ENCODE measurements at regions not wholly inside any gene's neighbourhood (a gene's known extent, or its start where the extent isn't known, plus 50 kb on each side); places are given as distances from the start of the nearest gene placed in this dataset.

DNA sequence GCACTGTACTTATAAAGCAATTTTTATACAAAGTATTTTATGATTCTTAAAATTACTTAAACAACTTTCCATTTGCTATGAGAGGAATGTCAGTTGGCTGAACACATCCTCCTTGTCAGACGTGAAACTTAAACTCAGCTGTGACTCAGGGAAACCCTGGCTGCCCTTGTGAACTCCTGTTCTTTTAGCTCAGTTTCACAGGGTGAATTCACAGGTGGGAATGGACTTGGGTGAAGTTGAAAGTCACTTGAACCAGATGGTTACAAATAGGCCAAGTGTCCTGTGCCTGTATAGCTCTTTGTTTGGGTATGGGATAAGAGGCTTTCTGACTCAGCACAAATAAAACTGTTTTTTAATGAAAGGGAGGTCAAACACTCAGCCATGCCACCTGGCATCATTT, 67.4 kb upstream of the FAM47B start:
- TF ChIP-seq, protein P1, sequence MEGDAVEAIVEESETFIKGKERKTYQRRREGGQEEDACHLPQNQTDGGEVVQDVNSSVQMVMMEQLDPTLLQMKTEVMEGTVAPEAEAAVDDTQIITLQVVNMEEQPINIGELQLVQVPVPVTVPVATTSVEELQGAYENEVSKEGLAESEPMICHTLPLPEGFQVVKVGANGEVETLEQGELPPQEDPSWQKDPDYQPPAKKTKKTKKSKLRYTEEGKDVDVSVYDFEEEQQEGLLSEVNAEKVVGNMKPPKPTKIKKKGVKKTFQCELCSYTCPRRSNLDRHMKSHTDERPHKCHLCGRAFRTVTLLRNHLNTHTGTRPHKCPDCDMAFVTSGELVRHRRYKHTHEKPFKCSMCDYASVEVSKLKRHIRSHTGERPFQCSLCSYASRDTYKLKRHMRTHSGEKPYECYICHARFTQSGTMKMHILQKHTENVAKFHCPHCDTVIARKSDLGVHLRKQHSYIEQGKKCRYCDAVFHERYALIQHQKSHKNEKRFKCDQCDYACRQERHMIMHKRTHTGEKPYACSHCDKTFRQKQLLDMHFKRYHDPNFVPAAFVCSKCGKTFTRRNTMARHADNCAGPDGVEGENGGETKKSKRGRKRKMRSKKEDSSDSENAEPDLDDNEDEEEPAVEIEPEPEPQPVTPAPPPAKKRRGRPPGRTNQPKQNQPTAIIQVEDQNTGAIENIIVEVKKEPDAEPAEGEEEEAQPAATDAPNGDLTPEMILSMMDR (IDR thresholded peaks at IDR 0.05), result no peak
- no peak for TF ChIP-seq POLR2A (IDR thresholded peaks at IDR 0.05)
- intact Hi-C loops (cut with DNase I; ENCODE audit: low total_unique reads), result no loop called here
- 45 to 50% methylated on average over 1 of the region's 1 CpG for WGBS, 2 donors
- no peak overlapping the region for H3K4me3 ChIP-seq (ENCODE audit: low read depth, poor library complexity, severe bottlenecking)
- DNase-seq (ENCODE audit: low spot score in 2 of 2), result no peak

DNA sequence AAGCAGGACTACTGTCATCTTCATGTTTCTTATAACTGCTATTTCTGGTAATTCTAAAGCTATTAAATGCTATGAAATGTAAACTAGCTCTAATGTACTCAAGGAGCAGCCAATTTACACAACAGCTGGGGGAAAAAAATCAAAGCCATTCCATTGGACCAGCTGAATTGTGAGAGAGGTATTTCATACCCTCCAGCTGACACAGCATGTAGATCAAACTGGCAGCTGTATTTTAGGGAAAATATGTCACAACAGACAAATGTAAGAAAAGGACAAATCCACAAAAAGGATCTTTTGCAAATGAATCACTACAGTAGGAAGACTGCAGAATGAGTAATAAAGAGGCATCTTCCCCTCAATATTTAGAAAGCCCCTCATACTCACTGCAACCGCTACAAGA, 65.2 kb upstream of the FAM47B start:
- intact Hi-C loops (cut with DNase I; ENCODE audit: low total_unique reads), result no loop called here
- WGBS, 2 donors, result 78 to 86% methylated on average over 1 of the region's 1 CpG
- no peak overlapping the region for H3K4me3 ChIP-seq (ENCODE audit: low read depth, poor library complexity, severe bottlenecking)
- TF ChIP-seq POLR2A (IDR thresholded peaks at IDR 0.05), result no peak
- TF ChIP-seq, protein P1 (IDR thresholded peaks at IDR 0.05), result no peak
- DNase-seq (ENCODE audit: low spot score in 2 of 2), result no peak

DNA sequence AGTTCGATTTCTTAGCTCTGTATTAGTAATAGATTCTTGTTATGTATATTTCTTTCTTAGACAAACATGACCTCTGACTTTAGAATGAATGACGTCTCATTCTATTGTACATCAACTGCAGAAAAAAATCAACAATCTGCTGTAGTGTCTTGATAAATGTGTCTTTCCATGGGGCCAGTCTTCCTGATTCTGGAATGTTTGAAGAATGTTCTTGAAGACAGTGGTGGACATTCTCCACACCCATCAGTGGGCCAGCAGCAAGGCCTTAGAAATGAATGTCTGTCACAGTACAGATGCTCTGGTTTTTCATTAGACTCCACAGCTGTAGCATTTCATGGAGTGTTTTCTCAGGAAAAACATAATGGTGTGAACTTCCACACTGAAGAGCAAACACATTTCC, 63.2 kb upstream of the FAM47B start:
- no peak overlapping the region for H3K4me3 ChIP-seq (ENCODE audit: low read depth, poor library complexity, severe bottlenecking)
- no peak for DNase-seq (ENCODE audit: low spot score in 2 of 2)
- TF ChIP-seq, protein P1 (IDR thresholded peaks at IDR 0.05), result no peak
- TF ChIP-seq POLR2A (IDR thresholded peaks at IDR 0.05), result no peak
- intact Hi-C loops (cut with DNase I; ENCODE audit: low total_unique reads), result no loop called here
- WGBS, 2 donors, result 60 to 84% methylated on average over 2 of the region's 2 CpGs

DNA sequence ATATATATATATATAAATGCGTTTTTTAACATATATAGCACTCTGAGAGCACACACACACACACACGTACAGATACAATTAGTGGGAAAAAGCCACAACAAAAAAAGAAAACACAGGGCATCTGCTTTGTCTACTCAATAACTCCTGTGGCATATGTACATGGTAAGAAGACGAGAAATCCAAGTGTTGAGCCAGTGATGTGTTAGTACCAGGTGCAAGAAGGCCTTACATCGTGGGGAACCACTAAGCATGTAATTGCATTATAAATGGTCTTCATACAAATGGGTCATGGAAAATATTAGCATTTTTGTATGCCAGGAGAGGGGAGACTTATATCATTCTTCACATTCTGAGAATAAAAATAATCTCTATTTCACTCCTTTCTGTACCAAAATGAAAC, 62.7 kb upstream of the FAM47B start:
- no peak overlapping the region for H3K4me3 ChIP-seq (ENCODE audit: low read depth, poor library complexity, severe bottlenecking)
- DNase-seq (ENCODE audit: low spot score in 2 of 2), result no peak
- TF ChIP-seq, protein P1 (IDR thresholded peaks at IDR 0.05), result no peak
- no peak for TF ChIP-seq POLR2A (IDR thresholded peaks at IDR 0.05)
- 50 to 63% methylated on average over 4 of the region's 4 CpGs for WGBS, 2 donors
- intact Hi-C loops (cut with DNase I; ENCODE audit: low total_unique reads), result no loop called here

DNA sequence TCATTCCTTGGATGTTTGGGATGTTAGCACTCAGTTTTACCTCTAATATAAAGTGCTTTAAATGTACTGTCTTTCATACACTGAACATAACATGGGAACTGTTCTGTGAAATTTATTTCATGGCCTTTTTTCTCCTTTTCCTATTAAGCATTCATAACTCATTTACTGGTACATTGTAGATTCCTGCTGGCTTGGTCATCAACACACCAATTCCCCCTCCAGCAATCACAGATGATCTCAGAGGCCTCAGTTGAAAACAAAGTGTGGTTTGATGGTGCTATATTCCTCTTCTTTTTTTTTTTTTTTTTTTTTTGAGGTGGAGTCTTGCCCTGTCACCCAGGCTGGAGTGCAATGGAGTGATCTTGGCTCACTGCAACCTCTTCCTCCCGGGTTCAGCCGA, 61.9 kb upstream of the FAM47B start:
- 83 to 100% methylated on average over 2 of the region's 2 CpGs for whole genome bisulfite sequencing, 2 donors
- no peak for TF ChIP-seq POLR2A (IDR thresholded peaks at IDR 0.05)
- TF ChIP-seq, protein P1 (IDR thresholded peaks at IDR 0.05), result no peak

DNA sequence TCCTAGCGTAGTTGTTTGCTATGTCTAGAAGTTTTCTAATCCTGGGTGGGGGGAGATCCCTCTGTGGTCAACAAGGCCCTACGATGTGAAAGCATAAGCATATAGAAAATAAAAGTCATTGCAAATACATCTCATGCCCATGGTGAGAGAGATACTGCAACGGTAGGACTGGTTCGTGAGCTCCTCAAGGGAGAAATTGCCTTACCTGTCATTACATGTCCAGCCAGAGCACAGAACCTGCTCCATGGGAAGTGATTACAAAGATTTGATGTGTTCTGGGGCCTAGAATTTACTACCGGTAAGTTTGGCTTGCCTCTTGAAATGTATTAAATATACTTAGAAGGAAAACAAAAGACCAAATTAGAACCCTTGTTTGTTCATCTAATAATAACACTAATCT, 60.9 kb upstream of the FAM47B start:
- TF ChIP-seq, protein P1 (IDR thresholded peaks at IDR 0.05), result no peak
- TF ChIP-seq POLR2A (IDR thresholded peaks at IDR 0.05), result no peak
- intact Hi-C loops (cut with DNase I; ENCODE audit: low total_unique reads), result no loop called here
- DNase-seq (ENCODE audit: low spot score in 2 of 2), result no peak
- no peak overlapping the region for H3K4me3 ChIP-seq (ENCODE audit: low read depth, poor library complexity, severe bottlenecking)
- WGBS, 2 donors, result 70 to 71% methylated on average over 5 of the region's 5 CpGs

More for the DNA sequence above, 61.9 kb upstream of the FAM47B start:
- no peak for DNase-seq (ENCODE audit: low spot score in 2 of 2)
- intact Hi-C loops (cut with DNase I; ENCODE audit: low total_unique reads), result no loop called here
- H3K4me3 ChIP-seq (ENCODE audit: low read depth, poor library complexity, severe bottlenecking), result no peak overlapping the region
